Activated CD4-positive, CD25-positive, alpha-beta regulatory T cell treated with anti-CD3 and anti-CD28 coated beads, Interleukin-2, amount 50 U/mL, for 72 hours (primary cell): ENCODE measurements at regions not wholly inside any gene's neighbourhood (a gene's known extent, or its start where the extent isn't known, plus 50 kb on each side); places are given as distances from the start of the nearest gene placed in this dataset.

ENCODE experiments used
- DNase-seq: peaks from one replicate; pipeline ENCODE4 v3.0.0; 2021

DNA sequence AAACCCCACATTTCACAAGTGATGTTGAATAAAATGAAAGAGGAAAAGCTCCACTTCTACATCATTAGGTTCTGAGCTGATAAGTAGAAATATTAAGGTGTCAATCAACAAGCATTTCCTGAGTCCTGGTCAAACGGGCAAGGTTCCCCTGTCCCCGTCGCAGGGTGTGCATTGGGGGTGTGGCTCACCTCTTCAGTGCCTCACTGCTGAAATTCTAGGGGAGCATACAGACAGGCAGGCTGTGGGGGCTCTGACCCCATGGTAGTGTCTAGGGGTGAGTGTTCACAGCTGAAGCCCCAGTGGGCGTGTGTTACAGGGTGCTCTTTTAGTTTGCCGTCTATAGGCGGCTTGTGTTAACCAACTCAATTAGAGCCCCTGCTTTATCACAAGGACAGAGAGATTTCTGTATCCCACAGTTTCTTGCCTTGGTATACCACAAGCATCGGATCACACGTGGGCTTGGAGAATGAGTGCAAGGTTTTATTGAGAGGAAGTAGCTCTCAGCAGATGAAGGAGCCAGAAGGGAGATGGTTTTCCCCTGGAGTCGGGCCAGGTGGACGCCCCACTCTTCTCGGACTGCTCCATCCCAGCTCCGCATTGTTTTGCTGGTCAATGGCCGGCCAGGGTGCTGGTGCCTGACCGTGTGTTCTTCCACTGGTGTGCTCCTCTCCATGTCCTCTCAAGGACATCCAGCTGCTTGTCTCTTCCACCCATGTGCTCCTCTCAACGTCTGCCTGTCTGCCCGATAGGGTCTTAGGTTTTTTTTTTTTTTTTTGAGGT is 238.2 kb upstream of the NLRP1 start:
- DNase-seq, result no peak

DNA sequence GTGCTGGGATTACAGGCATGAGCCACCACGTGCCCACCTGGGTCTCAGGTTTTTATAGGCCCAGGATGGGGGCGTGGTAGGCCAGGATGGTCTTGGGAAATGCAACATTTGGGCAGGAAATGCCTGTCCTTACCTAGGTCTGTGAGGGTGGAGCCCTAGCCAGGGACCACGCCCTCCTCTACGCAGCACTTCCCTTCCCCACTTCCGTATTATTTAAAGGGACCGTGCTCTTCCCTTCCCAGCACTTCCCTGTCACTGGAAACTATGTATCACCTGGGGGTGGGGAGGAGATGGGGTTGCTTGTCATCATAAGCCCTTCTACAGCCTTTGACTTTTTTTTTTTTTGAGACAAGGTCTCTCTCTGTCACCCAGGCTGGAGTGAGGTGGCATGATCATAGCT is 238.9 kb upstream of the NLRP1 start:
- DNase-seq, result no peak

DNA sequence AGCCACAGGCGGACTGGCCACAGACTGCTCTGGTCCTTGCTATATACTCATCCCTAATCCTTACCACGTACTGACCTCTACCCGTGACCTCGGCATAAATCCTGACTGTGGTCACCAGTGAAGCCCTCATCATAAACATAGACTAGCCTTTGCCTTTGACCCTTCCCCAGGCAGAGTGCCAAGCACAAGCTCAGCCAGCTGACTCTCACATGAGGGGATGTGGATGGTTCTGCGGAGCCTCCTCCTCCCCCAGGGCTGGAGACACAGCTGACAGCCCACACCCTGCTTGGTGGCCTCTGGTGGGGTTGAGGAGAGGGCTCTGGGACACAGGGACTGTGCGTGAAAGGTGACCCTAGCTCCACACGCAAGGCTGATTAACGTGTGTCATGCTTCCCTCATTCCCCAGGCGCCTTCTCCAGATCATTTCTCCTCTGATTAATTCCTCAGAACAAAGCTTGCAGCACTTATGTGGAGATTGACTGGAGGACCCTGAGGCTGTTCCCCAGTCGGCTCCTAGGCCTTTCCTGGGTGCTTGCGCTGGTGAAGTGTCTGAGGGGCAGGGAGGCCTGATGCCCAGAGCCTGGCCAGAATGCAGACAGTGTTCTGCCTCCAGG is 241.5 kb upstream of the NLRP1 start:
- no peak for DNase-seq

DNA sequence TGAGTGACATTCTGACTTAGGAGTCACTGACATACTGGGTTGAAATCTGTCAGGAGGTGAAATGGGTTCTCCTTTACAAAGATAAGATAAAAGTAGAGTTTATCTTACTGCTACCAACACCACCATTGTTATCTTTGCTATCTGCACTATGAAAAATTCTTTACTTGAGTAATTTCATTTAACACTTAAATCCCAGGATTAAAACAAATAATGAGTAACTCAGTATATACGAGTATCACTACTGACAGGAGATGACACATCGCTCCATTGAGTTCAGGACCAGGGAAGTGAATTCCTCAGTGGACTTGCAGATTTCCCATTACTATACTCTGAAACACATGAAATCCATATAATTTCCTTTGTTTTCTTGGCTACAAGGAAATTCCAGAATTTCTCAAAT is 242.1 kb upstream of the NLRP1 start:
- no peak for DNase-seq

DNA sequence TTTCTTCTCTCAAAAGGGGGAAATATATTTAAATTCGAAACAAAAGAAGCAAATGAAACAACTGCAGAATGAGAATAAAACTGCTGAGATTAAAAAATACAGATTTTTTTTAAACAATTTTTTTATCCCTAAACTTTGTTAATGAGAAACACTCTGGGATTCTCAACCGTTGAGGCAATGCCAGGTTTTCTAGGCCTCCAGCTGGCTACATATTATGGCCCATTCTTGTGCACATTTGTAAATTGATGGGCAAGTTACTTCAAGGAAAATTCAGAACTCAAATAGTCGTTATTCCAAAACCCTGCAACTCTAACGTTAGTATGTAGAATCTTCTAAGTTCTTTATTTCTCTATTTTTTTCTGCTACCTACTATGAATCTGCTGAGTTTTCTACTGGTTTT is 239.3 kb upstream of the WSCD1 start:
- DNase-seq, result no peak

DNA sequence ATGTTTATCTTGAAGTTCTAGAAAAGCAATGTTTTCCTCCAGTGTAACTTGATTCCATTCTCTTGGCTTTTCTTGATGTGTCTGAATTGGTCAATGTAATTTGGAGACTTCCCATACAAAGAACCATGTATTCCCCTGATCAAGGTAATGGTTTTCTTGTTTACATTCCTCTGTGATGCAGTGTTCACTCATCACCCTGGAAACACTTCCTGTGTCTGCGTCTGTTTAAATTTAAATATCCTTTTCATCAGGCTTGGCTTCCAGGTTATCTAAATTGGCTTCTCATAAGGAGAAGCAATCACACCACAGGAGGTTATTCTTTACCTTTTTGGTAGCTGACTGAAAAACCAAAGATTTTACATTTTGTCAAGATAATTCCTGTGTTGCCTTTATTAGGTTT is 237.3 kb upstream of the WSCD1 start:
- DNase-seq, result no peak

DNA sequence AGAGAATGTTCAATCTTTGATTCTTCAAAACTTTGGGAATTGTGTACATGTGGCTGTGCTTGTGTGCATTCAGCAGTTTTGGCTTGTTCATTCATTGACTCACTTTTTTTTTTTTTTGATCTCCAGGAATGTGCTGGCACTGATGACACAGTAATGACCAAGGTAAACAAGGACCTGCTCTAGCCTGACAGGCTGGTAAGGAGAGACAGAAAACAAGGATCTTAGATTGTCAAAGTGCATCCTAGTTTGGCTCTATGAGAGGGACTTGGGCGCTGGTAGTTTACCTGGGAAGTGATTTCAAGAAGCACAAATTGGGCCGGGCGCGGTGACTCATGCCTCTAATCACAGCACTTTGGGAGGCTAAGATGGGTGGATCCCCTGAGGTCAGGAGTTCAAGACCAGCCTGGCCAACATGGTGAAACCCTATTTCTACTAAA is 233.1 kb upstream of the WSCD1 start:
- DNase-seq, result no peak

DNA sequence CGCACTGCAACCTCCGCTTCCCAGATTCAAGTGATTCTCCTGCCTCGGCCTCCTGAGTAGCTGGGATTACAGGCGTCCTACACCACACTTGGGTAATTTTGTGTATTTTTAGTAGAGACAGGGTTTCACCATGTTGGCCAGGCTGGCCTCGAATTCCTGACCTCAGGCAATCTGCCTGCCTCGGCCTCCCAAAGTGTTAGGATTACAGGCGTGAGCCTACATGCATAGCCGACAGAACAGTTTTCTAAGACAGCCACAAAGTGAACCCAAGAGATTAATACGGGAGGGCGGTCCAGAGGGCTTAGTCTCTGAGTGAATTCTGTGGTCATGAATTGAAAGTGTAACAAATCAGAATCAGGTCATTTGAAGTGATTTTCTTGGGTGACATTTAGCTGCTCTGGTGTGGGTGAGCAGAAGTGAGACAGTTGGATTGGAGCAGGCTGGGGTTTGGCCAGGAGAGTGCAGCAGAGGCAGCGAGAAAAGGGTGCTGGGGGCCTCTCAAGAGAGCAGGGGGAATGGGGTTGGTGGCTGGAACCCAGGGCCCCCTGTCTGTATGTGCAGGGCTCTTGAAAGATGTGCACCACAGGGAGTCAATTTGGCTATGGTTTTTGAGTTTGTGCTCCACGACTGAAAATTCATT is 231.4 kb upstream of the WSCD1 start:
- DNase-seq, result no peak

DNA sequence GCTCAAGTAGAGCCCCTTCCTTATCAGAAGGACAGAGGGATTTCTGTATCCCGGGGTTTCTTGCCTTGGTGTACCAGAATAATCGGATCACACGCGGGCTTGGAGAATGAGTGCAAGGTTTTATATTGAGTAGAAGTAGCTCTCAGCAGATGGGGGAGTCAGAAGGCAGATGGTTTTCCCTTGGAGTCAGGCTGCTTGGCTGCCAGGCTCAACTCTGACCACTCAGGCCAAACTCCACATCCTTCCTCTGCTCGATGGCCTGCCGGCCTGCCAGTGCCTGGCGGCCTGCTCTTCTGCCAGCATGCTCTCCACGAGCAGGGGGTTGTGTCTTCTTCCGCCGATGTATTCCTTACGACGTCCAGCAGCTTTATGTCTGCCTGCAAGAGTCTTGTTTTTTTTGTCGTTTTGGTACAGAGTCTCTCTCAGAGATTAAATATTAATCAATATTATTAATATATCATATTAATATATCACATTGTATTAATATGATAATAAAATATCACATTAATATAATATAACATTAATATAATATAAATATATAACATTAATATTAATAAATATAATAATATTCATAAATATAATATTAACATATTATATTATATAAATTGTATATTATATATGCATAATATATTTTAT is 229.2 kb upstream of the WSCD1 start:
- DNase-seq, result no peak

DNA sequence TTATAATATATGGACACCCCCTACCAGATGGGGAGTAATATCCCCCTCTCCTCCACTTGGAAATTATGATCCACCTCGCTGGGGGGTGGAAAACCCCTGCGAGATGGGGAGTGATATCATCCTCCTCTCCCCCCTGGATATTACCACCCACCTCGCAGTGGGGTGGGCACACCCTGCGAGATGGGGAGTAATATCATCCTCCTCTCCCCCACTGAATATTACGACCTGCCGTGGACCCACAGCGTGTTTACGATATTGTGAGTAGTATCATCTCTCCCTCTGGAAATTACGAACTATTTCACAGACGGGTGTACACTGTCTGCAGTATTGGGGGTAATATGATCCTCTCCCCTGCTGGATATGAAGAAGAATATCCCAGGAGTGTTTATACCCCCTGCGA is 228.3 kb upstream of the WSCD1 start:
- no peak for DNase-seq

DNA sequence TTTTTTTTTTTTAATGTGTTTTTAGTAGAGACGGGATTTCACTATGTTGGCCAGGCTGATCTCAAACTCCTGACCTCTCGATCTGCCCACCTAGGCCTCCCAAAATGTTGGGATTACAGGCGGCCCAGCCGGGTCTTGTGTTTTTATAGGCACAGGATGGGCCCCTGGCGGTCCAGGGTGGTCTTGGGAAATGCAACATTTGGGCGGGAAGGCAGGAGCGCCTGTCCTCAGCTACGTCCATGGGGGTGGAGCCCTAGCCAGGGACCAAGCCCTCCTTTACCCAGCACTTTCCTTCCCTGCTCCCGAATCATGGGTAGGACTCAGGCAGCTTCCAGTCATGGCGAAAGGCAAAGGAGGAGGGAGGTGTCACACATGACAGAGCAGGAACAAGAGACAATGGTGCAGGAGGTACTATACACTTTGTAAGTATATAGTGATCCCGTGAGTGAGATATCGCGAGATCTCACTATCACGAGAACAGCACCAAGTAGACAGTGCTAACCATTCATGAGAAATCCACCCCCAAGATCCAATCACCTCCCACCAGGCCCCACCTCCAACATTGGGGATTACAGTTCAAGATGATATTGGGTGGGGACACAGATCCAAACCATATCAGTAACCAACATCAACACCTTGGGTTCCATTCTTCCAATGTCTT is 226.7 kb upstream of the WSCD1 start:
- no peak for DNase-seq

DNA sequence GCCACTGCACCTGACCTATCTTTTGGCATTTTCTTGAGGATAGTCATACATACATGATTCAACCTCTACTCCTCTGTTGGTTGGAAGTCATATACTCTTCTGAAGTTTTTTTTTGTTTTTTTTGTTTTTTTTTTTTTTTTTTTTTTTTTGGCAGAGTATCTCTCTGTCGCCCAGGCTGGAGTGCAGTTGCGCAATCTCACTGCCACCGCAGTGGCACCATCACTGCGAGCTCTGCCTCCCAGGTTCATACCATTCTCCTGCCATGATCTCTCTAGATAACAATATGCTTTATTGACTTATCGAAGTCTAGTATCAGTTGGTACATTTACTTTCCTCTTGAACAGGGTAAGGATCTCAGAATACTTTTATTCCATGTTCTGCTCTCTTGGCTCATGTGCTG is 224.2 kb upstream of the WSCD1 start:
- no peak for DNase-seq

DNA sequence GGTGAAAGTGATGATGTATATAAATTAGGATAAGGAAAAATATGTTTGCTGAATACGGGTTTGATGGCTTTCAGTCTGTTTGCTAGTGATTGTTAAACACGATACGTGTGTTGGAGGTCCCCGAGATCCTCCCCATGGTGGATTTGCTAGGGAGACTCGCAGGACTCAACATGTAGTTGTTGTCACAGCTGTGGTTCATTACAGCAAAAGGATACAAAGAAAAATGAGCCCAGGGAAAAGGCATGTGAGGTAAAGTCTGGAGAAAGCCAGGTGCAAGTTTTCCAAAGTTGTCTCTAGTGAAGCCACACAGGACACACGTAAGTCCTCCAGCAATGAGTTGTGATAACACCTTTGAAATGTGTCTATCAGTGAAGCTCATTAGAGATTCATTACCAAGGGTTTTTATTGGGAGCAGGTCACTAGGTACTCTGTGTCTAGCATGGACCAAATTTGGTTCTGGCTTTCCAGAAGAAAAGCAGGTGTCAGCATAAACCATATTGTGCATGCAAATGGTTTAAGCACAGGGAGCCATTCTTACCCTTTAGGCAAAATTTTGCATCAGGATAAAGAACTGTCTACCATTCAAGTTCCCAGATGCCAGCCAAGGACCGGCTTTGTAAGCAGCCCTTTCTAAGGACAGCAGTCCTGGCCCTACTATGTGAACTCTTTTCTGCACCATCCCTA is 215.2 kb upstream of the WSCD1 start:
- no peak for DNase-seq

DNA sequence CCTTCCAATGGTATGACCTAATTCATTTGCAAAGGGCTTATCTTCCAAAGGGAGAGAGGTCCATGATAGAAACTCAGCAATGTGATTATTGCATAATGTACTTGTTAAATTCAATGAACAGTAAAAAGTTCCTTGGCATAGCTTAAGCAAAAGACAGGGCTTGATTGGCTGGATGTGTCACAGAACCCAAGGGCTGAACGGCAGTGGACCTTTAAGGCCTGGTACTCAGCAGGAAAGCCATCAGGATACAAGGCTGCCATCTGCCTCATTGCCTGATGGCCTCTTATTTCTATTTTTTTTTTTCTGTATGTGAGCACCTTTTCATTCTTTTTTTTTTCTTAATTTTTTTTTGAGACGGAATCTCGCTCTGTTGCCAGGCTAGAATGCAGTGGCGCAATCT is 208.9 kb upstream of the WSCD1 start:
- DNase-seq, result no peak

DNA sequence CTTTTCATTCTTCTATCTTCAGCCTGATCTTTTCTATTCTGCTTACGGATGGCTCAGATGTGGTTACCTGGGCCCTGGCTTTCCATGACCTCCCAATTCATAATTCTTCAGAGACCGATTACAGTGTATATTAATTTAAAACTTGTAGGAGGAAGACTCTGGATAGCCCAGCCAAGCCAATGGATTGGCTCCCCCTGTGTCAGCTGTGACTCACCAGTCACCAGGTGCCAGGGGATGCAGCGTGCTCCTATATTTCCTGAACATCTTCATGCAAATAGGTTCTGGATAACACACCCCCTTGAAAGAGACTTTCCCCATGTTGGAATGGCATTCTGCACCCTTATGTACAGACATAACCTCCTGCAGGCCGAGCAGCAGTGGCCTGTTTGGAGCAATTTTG is 208.3 kb upstream of the WSCD1 start:
- no peak for DNase-seq

DNA sequence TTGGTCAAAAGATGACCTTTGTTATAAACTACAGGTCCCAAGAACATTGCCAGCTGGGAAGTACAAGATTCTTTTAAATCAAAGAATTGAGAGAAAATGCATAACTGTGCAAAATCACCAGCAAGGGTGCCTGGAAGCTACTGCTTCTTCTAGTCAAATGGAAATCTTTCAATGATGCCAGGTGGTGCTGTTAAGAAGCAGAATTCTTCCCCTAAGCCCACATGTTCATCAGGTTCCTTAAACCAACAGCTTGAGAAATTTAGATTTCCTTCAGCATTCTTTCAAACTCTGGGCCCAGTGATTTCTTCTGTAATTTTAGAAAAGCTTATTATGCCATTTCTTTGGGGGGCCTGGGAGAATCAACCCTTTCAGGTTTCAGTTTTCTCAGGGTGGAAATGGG is 207.8 kb upstream of the WSCD1 start:
- DNase-seq, result no peak

DNA sequence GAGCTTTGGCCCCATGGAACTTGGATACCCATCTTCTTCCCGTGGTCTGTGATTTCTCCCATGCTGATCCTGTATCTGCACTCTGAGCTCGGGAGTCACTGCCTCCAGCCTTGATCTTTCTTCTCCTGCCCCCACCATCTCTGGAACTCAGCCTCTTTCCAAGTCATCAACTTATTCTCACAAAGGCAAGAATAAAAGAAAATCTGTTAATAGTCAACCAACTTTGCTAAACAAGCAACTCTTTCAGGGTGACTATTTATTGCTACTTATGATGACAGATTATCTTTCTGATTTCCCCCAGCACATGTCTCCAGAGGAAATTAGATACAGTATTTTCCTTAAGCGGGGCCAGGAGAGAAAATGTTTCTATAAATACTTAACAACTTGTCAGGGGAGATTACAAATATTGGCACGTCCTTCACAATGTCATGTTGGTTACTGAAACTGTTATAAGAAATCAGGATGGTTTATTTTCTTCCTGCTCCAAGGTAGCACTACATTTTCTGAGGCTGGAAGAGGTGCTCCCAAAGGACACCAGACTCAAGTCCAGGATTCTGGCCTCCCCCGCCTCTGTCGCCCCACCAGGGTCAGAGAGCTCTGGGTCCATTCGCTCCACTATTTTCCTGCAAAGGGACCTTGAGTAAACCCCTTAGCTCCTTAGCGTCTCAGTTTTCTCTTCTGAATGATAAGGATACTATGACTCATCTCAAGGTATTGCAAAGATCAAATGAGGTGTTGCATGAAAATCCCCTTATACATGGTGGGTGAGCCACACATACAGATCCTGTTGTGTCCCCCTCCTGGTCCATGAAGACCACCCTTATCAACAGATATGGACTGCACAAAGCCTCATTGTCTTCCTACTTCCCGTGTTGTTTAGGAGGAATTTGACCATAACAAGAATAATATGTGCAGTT is 205.2 kb upstream of the WSCD1 start:
- no peak for DNase-seq

DNA sequence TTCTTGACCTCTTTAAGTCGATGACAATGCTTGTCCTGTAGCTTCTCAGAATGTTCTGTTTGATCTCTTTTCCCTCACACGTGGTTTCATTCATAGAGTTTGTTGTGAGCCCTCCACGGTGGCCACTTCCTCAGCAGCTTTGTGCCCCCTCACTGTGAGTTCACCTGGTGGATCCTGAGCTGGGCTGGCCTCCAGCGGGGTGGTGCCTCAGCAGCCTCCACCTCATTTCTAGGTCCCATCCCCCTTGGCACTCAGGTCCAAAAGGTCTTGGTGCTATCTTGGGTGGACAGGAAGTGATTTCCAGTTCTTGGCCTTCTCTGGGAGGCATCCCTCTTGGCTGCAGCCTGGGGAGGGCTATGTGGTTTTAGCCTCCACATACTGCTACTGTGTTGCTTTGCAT is 203.2 kb upstream of the WSCD1 start:
- no peak for DNase-seq

DNA sequence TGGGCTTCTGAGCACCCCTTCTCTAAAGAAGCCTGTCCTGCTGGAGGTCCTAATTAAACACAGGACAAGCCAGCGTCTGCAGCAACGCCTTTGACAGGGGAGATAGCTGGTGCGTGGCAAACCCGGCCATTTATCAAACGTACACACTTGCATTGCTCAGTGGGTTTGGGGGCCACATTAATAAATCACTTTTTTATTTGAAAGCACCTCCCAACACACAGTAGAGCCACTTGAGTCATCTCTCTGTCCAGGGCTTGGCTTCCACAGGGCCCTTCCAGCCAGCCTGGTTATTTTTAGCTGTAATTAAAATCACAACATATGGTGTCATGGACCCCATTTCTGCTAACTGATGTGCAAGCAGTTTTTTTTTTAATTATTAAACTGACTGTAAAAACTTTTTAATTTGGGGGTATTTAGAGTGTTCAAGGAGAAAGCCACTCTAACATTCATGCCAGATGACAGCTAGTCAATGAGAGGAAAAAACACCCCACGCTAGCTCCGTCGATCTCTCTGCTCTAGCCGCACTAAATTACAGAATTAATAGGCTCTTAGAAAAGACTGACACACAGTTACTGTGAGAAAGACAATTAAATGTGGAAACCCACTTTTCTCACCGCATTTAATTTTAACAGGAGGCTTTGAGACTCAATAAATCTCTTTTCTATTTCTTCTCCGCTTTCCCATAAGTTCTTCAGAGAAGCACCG is 201.0 kb upstream of the WSCD1 start:
- no peak for DNase-seq

DNA sequence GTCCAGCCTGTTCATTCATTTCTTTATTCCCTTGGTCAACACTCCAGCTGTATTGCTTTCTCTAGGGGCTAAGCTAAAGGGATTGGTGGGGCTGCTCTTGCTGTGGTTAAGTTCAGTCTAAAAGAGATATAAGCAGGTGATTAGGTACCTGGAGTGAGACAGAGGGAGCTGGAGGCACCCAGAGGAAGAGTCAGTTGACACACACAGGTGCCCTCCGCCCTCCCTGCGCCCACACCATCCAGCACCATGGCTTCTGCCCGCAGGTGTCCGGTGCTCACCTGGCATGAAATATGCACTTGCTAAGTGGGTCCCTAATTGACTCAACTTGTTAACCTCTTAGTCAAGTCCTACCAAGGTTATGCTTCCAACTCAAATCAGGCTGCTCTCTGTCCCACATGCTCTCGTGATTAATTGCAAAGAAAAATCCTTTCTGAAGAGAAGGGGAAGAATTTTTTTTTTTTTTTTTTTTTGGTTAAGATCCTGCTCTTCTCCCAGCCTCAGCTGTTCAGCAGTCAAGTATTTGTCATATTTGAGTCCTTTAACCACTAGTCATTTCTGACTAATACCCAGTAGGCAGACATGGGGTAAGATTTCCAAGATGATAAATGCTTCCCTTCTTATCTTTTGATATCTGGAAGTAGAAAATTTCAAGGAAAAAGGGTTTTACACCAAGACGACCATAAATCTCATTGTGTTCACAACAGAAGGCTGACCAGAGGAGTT is 199.8 kb upstream of the WSCD1 start:
- no peak for DNase-seq
